Sigmoid colon (tissue), 6 donors: ENCODE measurements at regions not wholly inside any gene's neighbourhood (a gene's known extent, or its start where the extent isn't known, plus 50 kb on each side); places are given as distances from the start of the nearest gene placed in this dataset.
"Not testable (repeated sequence)": the region's sequence is repeated elsewhere in the genome, so short reads cannot be mapped to it uniquely, and the experiment has no call there.

ENCODE experiments used
- DNase-seq: peaks from one replicate; pipeline ENCODE4 v3.0.0-alpha.2; 2019
- H3K27ac ChIP-seq, 4 donors: fragments of 200-600 bp; sonication (generic); one replicate each; pipeline ENCODE4 v1.5.1; 2016 to 2019; ENCODE audit warnings: mild to moderate bottlenecking in 1 of 4
- H3K27me3 ChIP-seq, 3 donors: fragments of 200-600 bp; sonication (generic); one replicate each; pipeline ENCODE4 v1.5.1; 2019; ENCODE audit warnings: mild to moderate bottlenecking in 1 of 3
- H3K36me3 ChIP-seq, 4 donors: fragments of 200-600 bp; sonication (generic); one replicate each; pipeline ENCODE4 v1.5.1; 2016 to 2019
- H3K4me1 ChIP-seq, 4 donors: fragments of 200-600 bp; sonication (generic); one replicate each; pipeline ENCODE4 v1.5.1; 2017 to 2019
- H3K4me3 ChIP-seq, 4 donors: fragments of 200-600 bp; sonication (generic); one replicate each; pipeline ENCODE4 v1.5.1; 2017 to 2019; ENCODE audit warnings: mild to moderate bottlenecking in 2 of 4, moderate library complexity in 1 of 4
- H3K9me3 ChIP-seq, 4 donors: fragments of 200-600 bp in 3 of 4; sonication (generic) in 3 of 4; one replicate each; pipeline versions ENCODE4 v1.5.1 to v1.6.1; 2013 to 2019
- CTCF ChIP-seq, 4 experiments: fragments of 450-650 bp in 3 of 4; fragments of 200-600 bp in 1 of 4; IDR thresholded peaks; one replicate each; pipeline ENCODE4 v1.5.1; 2016 to 2019; ENCODE audit warnings: antibody characterized with exemption in 4 of 4, mild to moderate bottlenecking in 3 of 4, moderate library complexity in 2 of 4
- EP300 ChIP-seq, 4 donors: sonication (generic); formaldehyde crosslinking; IDR thresholded peaks; one replicate each; pipeline ENCODE4 v1.6.1; 2017; ENCODE audit warnings: antibody characterized with exemption in 4 of 4
- POLR2A ChIP-seq, 2 donors: fragments of 450-650 bp; IDR thresholded peaks; one replicate each; pipeline ENCODE4 v1.6.1; 2016; ENCODE audit warnings: antibody characterized with exemption in 2 of 2, mild to moderate bottlenecking in 2 of 2, moderate library complexity in 2 of 2
- POLR2AphosphoS5 ChIP-seq, 4 donors: sonication (generic); formaldehyde crosslinking; IDR thresholded peaks; one replicate each; pipeline ENCODE4 v1.6.1; 2017; ENCODE audit warnings: antibody characterized with exemption in 4 of 4
- WGBS, 2 donors: extraction: QIAGEN DNeasy Blood & Tissue Kit; methylation state at CpG; one replicate each; pipeline ENCODE4 v1.1.7; 2013; 5-methylcytosine and 5-hydroxymethylcytosine counted together
- intact Hi-C: fragments of 100-400 bp; cut with DNase I; formaldehyde crosslinking; loops from one replicate; pipeline ENCODE4 v1.15.1; 2023
- donor health status: healthy with polysubstance abuse.
- donor health status: healthy.

GRCh38 chr2:150063931-150064548, 423.4 kb downstream of the RND3 start:
- TF ChIP-seq EP300 (IDR thresholded peaks at IDR 0.05) (no peak), POLR2AphosphoS5 (IDR thresholded peaks at IDR 0.05) (peak in 3 of 4 donors; percentile 39 to 69 (median 62))
- intact Hi-C loops = loop anchor here (10.0 kb wide), 1 partner anchor 421 kb away; the partner anchor contains the start of gene RND3
- H3K9me3 ChIP-seq = no peaks in the 10 kb centered on the region
- 89 to 93% methylated on average over 6 of the region's 6 CpGs for WGBS, 2 donors
- H3K36me3 ChIP-seq = no peaks in the 10 kb centered on the region
- H3K4me1 ChIP-seq = peaks cover 0 to 24% (median 13%) of the 10 kb centered on the region in 4 donors
- no peak for DNase-seq
- H3K27ac ChIP-seq = peak overlapping the region in 1 of 4 donors; percentile 20
- no peaks in the 10 kb centered on the region for H3K27me3 ChIP-seq
- H3K4me3 ChIP-seq = no peak overlapping the region

GRCh38 chr2:150063432-150063889, 424.0 kb downstream of the RND3 start:
- no peaks in the 10 kb centered on the region for H3K36me3 ChIP-seq
- H3K4me1 ChIP-seq = peaks cover 0 to 24% (median 13%) of the 10 kb centered on the region in 4 donors
- no peaks in the 10 kb centered on the region for H3K27me3 ChIP-seq
- H3K27ac ChIP-seq = peak overlapping the region in 1 of 4 donors; percentile 20
- no peak for DNase-seq
- no peaks in the 10 kb centered on the region for H3K9me3 ChIP-seq
- 91 to 92% methylated on average over 2 of the region's 2 CpGs for WGBS, 2 donors
- TF ChIP-seq CTCF (IDR thresholded peaks at IDR 0.05) = no peak
- TF ChIP-seq EP300 (IDR thresholded peaks at IDR 0.05) = no peak
- no peak for TF ChIP-seq POLR2A (IDR thresholded peaks at IDR 0.05)
- no peak for TF ChIP-seq POLR2AphosphoS5 (IDR thresholded peaks at IDR 0.05)
- no peak overlapping the region for H3K4me3 ChIP-seq
- intact Hi-C loops = loop anchor here (10.0 kb wide), 1 partner anchor 421 kb away; the partner anchor contains the start of gene RND3

- TF ChIP-seq POLR2A (IDR thresholded peaks at IDR 0.05) (no peak), POLR2AphosphoS5 (IDR thresholded peaks at IDR 0.05) (no peak), EP300 (IDR thresholded peaks at IDR 0.05) (no peak), CTCF (IDR thresholded peaks at IDR 0.05) (no peak)
- Histone ChIP-seq H3K27me3 (no peaks in the 10 kb centered on the region), H3K4me3 (no peak overlapping the region), H3K4me1 (peaks cover 0 to 24% (median 13%) of the 10 kb centered on the region in 4 donors), H3K27ac (no peak overlapping the region), H3K36me3 (no peaks in the 10 kb centered on the region), H3K9me3 (no peaks in the 10 kb centered on the region)
- WGBS, 2 donors = 62 to 83% methylated on average over 3 of the region's 3 CpGs
- intact Hi-C loops = loop anchor here (10.0 kb wide), 1 partner anchor 422 kb away; the partner anchor contains the start of gene RND3
- DNase-seq = no peak
Measured at GRCh38 chr2:150062416-150062815, 425.1 kb downstream of the RND3 start.

- Histone ChIP-seq H3K27me3 (no peaks in the 10 kb centered on the region), H3K4me3 (no peak overlapping the region), H3K9me3 (no peaks in the 10 kb centered on the region), H3K27ac (no peak overlapping the region), H3K4me1 (peaks cover 0 to 24% (median 13%) of the 10 kb centered on the region in 4 donors), H3K36me3 (no peaks in the 10 kb centered on the region)
- TF ChIP-seq EP300 (IDR thresholded peaks at IDR 0.05) (no peak), CTCF (IDR thresholded peaks at IDR 0.05) (no peak), POLR2A (IDR thresholded peaks at IDR 0.05) (no peak), POLR2AphosphoS5 (IDR thresholded peaks at IDR 0.05) (no peak)
- intact Hi-C loops = loop anchor here (10.0 kb wide), 1 partner anchor 424 kb away; the partner anchor contains the start of gene RND3
- DNase-seq = no peak
- 49 to 54% methylated on average over 1 of the region's 1 CpG for WGBS, 2 donors
Measured at GRCh38 chr2:150060341-150060740, 427.1 kb downstream of the RND3 start.

- H3K36me3 ChIP-seq, DNase-seq, H3K27ac ChIP-seq, H3K27me3 ChIP-seq, H3K4me3 ChIP-seq, H3K9me3 ChIP-seq: not testable (repeated sequence)
- H3K4me1 ChIP-seq = peaks cover 0 to 24% (median 12%) of the 10 kb centered on the region in 4 donors
- intact Hi-C loops = loop anchor here (10.0 kb wide), 1 partner anchor 425 kb away; the partner anchor contains the start of gene RND3
- WGBS, 2 donors = 89 to 93% methylated on average over 2 of the region's 2 CpGs
Measured at GRCh38 chr2:150059676-150060075, 427.8 kb downstream of the RND3 start.
